OCI-LY1 (cell line): ENCODE measurements at regions not wholly inside any gene's neighbourhood (a gene's known extent, or its start where the extent isn't known, plus 50 kb on each side); places are given as distances from the start of the nearest gene placed in this dataset.

ENCODE experiments used
- EZH2 ChIP-seq: fragments of 200-600 bp; sonication (generic), shearing (Covaris generic); IDR thresholded peaks from 2 replicates; pipeline ENCODE4 v1.8.0; 2017; ENCODE audit warnings: borderline replicate concordance, mixed run types, mild to moderate bottlenecking, antibody characterized with exemption, low read length, moderate library complexity, mixed read lengths
- TF ChIP-seq, protein P1 (sequence below): fragments of 200-600 bp; sonication (generic), shearing (Covaris generic); IDR thresholded peaks from 2 replicates; pipeline ENCODE4 v1.5.1; 2017; ENCODE audit warnings: mild to moderate bottlenecking, antibody characterized with exemption, low read length, moderate library complexity, mixed read lengths

DNA sequence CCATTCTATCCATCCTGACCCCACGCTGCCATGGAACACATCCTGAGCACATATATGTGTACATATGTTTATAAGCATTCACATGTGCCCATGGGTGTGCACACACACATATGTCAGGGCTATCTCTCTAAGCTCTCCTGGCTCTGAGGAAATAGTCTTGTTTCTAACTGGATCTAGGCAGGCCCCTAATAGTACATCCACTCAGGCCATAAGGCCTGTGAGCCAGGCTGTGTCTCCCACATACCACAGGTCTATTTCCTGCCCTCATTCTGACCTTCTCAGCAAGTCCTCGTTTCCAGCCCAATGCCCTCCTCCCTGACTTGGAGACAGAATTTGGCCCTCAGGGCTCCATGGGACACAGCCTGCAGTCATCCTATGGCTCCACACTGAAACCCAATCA lies 284.8 kb upstream of the CTNNB1 start:
- TF ChIP-seq, protein P1, sequence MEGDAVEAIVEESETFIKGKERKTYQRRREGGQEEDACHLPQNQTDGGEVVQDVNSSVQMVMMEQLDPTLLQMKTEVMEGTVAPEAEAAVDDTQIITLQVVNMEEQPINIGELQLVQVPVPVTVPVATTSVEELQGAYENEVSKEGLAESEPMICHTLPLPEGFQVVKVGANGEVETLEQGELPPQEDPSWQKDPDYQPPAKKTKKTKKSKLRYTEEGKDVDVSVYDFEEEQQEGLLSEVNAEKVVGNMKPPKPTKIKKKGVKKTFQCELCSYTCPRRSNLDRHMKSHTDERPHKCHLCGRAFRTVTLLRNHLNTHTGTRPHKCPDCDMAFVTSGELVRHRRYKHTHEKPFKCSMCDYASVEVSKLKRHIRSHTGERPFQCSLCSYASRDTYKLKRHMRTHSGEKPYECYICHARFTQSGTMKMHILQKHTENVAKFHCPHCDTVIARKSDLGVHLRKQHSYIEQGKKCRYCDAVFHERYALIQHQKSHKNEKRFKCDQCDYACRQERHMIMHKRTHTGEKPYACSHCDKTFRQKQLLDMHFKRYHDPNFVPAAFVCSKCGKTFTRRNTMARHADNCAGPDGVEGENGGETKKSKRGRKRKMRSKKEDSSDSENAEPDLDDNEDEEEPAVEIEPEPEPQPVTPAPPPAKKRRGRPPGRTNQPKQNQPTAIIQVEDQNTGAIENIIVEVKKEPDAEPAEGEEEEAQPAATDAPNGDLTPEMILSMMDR: no peak
- no peak for TF ChIP-seq EZH2
